Chondrocyte (in vitro differentiated cells): ENCODE measurements at regions not wholly inside any gene's neighbourhood (a gene's known extent, or its start where the extent isn't known, plus 50 kb on each side); places are given as distances from the start of the nearest gene placed in this dataset.

Experiments used
- DNase-seq: peaks from one replicate; pipeline ENCODE4 v3.0.0; 2021; ENCODE audit warnings: mixed read lengths, low spot score
- H3K27ac Mint-ChIP-seq: one replicate; pipeline ENCODE4 v1.8.0; 2021; ENCODE audit warnings: mild to moderate bottlenecking, moderate library complexity, mixed read lengths; ENCODE audit not compliant: unreplicated experiment
- H3K27me3 Mint-ChIP-seq: 2 replicates; pipeline ENCODE4 v1.8.0; 2021; ENCODE audit warnings: low read depth, mixed read lengths
- H3K36me3 Mint-ChIP-seq: 2 replicates; pipeline ENCODE4 v1.8.0; 2021; ENCODE audit warnings: low read depth, mixed read lengths
- H3K4me1 Mint-ChIP-seq: 2 replicates; pipeline ENCODE4 v1.8.0; 2021; ENCODE audit warnings: low read depth, mild to moderate bottlenecking, mixed read lengths
- H3K4me3 Mint-ChIP-seq: one replicate; pipeline ENCODE4 v1.8.0; 2021; ENCODE audit warnings: mild to moderate bottlenecking, moderate library complexity, mixed read lengths; ENCODE audit not compliant: unreplicated experiment
- H3K9me3 Mint-ChIP-seq: 2 replicates; pipeline ENCODE4 v1.8.0; 2021; ENCODE audit warnings: low read depth, mixed read lengths
- TF ChIP-seq, protein P1 (sequence below): fragments of 200-600 bp; sonication (generic); IDR thresholded peaks from 2 replicates; pipeline ENCODE4 v1.5.0; 2021; ENCODE audit warnings: antibody characterized with exemption, mild to moderate bottlenecking, moderate library complexity

DNA sequence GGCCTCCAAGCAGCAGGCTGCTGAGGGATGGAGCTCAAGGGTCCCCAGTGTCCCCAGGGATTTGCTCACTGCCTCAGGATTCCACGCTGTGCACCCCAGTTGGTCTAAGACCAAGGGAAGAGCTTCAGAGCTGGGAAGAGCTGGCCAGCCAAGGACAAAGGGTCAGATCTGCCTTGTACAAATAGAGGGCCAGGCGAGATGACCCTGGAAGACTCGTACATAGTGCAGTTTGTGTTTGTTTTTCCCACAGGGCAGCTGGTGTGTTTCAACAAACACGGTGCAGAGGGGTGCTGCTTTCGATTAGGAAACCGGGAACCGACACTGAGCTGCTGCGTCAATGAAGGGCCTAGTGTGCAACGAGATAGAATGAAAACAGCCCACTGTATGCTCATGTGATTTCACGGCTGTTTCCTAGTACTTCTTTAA, 56.1 kb upstream of the TRPM1 start:
- Mint-ChIP-seq H3K27me3 (peaks cover 12% of the 10 kb centered on the region), H3K36me3 (no peaks in the 10 kb centered on the region), H3K4me3 (no peak overlapping the region), H3K27ac (no peak overlapping the region), H3K9me3 (no peaks in the 10 kb centered on the region), H3K4me1 (no peaks in the 10 kb centered on the region)
- DNase-seq = no peak
- TF ChIP-seq, protein P1, sequence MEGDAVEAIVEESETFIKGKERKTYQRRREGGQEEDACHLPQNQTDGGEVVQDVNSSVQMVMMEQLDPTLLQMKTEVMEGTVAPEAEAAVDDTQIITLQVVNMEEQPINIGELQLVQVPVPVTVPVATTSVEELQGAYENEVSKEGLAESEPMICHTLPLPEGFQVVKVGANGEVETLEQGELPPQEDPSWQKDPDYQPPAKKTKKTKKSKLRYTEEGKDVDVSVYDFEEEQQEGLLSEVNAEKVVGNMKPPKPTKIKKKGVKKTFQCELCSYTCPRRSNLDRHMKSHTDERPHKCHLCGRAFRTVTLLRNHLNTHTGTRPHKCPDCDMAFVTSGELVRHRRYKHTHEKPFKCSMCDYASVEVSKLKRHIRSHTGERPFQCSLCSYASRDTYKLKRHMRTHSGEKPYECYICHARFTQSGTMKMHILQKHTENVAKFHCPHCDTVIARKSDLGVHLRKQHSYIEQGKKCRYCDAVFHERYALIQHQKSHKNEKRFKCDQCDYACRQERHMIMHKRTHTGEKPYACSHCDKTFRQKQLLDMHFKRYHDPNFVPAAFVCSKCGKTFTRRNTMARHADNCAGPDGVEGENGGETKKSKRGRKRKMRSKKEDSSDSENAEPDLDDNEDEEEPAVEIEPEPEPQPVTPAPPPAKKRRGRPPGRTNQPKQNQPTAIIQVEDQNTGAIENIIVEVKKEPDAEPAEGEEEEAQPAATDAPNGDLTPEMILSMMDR = no peak

DNA sequence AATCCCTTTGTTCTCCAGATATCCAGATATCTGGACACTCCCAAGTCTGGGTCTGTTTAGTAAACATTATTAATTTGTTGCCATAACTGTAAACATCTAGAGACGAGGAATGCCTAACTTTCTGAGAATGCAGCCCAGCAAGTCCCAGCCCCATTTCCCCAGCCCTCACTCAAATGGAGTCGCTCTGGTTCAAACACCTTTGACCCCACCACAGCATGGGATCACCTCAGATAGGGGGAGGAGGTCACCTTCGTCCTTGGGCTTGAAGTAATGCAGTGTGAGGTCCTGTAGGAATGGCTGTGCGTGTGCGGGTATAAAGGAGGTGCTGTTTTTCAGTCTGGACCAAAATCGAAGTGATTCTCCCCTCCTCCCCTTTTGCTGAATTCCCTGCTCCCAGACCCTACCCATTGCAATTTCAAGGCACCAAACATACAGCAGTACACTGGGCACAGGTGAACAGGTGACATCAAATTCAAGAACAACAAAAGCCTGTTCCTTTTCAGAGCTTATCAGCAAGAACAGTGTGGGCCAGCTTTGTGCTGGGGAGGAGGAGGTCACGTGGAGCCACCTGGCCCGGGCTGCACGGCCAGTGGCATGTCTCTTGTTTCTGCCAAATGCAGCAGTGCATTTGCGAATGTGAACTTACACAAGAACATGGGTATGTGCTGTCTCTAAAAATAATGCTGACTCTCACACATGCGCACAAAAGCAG, 57.5 kb upstream of the TRPM1 start:
- Mint-ChIP-seq H3K36me3 (no peaks in the 10 kb centered on the region), H3K27ac (no peak overlapping the region), H3K27me3 (peaks cover 15% of the 10 kb centered on the region), H3K4me3 (no peak overlapping the region), H3K4me1 (no peaks in the 10 kb centered on the region), H3K9me3 (no peaks in the 10 kb centered on the region)
- TF ChIP-seq, protein P1 = no peak
- no peak for DNase-seq

DNA sequence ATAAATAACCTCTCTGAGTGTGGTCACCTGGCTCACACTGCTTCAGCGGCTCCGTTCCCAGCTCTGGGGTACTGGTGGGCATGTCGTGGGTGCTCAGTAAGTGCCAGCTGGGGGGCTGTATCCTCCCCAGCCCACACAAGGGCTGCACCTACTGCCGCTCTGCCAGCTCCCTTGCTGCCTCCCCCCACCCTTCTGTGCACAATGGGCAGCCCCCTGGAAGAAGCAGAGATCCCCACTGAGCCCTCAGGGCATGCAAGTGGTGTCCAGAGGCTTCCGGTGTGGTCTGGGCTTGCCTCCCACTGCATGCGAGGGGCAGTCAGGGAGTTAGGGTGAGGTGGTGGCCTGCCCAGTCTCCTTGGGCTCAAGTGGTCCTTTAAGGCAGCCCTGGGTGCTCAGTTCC, 58.3 kb upstream of the TRPM1 start:
- no peaks in the 10 kb centered on the region for H3K9me3 Mint-ChIP-seq
- DNase-seq = no peak
- no peak overlapping the region for H3K27ac Mint-ChIP-seq
- peaks cover 15% of the 10 kb centered on the region for H3K27me3 Mint-ChIP-seq
- TF ChIP-seq, protein P1 = no peak
- no peaks in the 10 kb centered on the region for H3K36me3 Mint-ChIP-seq
- no peak overlapping the region for H3K4me3 Mint-ChIP-seq
- H3K4me1 Mint-ChIP-seq = no peaks in the 10 kb centered on the region

GRCh38 chr15:31160297-31160696, 58.8 kb upstream of the TRPM1 start:
- H3K9me3 Mint-ChIP-seq = no peaks in the 10 kb centered on the region
- no peak overlapping the region for H3K4me3 Mint-ChIP-seq
- no peaks in the 10 kb centered on the region for H3K36me3 Mint-ChIP-seq
- H3K27me3 Mint-ChIP-seq = peaks cover 17% of the 10 kb centered on the region
- H3K4me1 Mint-ChIP-seq = no peaks in the 10 kb centered on the region
- TF ChIP-seq, protein P1 = no peak
- no peak for DNase-seq
- H3K27ac Mint-ChIP-seq = no peak overlapping the region

GRCh38 chr15:31160740-31161495, 59.4 kb upstream of the TRPM1 start:
- no peak for DNase-seq
- Mint-ChIP-seq H3K27ac (no peak overlapping the region), H3K4me1 (no peaks in the 10 kb centered on the region), H3K27me3 (peaks cover 17% of the 10 kb centered on the region), H3K36me3 (no peaks in the 10 kb centered on the region), H3K9me3 (no peaks in the 10 kb centered on the region), H3K4me3 (no peak overlapping the region)
- TF ChIP-seq, protein P1 = no peak
